Fibroblast of lung (primary cell): ENCODE measurements at regions not wholly inside any gene's neighbourhood (a gene's known extent, or its start where the extent isn't known, plus 50 kb on each side); places are given as distances from the start of the nearest gene placed in this dataset.

Source experiments
- EZH2 ChIP-seq: IDR thresholded peaks from 2 replicates; pipeline ENCODE4 v1.5.1; 2012; ENCODE audit warnings: low read length, control low read depth, mild to moderate bottlenecking; ENCODE audit errors: missing control alignments
- TF ChIP-seq, protein P1 (sequence below), 2 donors: IDR thresholded peaks in 1 of 2; conservative IDR thresholded peaks in 1 of 2; 1 replicate in 1 of 2; 2 replicates in 1 of 2; pipeline ENCODE4 v1.5.1; 2011 to 2012; ENCODE audit warnings: low read length in 2 of 2, control low read depth in 1 of 2, inconsistent platforms in 1 of 2, low read depth in 1 of 2, mild to moderate bottlenecking in 1 of 2

DNA sequence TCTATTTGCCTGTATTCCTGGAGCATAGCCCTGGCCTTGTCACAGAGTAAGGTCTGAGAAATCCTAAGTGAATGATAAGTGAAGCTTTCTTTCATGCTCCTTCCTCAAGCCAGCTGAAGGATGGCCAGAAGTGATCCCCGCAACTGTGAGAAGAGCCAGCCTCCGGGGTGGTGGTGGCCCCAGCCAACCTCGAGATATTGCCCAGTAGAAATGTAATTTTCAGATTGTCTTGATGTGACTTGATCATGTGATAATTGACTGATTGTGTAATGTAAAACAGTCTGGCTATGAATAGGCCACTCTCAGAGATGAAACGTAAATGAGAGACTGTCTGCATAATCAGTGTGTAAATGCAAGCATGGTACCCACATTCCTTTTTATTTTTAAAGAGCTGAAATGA, 242.4 kb upstream of the CAMK1G start:
- TF ChIP-seq, protein P1, sequence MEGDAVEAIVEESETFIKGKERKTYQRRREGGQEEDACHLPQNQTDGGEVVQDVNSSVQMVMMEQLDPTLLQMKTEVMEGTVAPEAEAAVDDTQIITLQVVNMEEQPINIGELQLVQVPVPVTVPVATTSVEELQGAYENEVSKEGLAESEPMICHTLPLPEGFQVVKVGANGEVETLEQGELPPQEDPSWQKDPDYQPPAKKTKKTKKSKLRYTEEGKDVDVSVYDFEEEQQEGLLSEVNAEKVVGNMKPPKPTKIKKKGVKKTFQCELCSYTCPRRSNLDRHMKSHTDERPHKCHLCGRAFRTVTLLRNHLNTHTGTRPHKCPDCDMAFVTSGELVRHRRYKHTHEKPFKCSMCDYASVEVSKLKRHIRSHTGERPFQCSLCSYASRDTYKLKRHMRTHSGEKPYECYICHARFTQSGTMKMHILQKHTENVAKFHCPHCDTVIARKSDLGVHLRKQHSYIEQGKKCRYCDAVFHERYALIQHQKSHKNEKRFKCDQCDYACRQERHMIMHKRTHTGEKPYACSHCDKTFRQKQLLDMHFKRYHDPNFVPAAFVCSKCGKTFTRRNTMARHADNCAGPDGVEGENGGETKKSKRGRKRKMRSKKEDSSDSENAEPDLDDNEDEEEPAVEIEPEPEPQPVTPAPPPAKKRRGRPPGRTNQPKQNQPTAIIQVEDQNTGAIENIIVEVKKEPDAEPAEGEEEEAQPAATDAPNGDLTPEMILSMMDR (conservative IDR thresholded peaks at IDR 0.05 in 1 of 2, IDR thresholded peaks at IDR 0.05 in 1 of 2; ENCODE audit: low read depth in 1 of 2, low read length in 2 of 2), result no peak
- no peak for TF ChIP-seq EZH2
